Peyer's patch (tissue), 4 donors: ENCODE measurements at regions not wholly inside any gene's neighbourhood (a gene's known extent, or its start where the extent isn't known, plus 50 kb on each side); places are given as distances from the start of the nearest gene placed in this dataset.

Source experiments
- DNase-seq, 3 donors: peaks; one replicate each; pipeline ENCODE4 v3.0.0-alpha.2; 2017 to 2019
- H3K27ac ChIP-seq, 4 donors: fragments of 200-600 bp; sonication (generic); one replicate each; pipeline ENCODE4 v1.5.1; 2016 to 2019
- H3K27me3 ChIP-seq, 2 donors: fragments of 200-600 bp; sonication (generic); one replicate each; pipeline ENCODE4 v1.5.1; 2019
- H3K36me3 ChIP-seq, 3 donors: fragments of 200-600 bp; sonication (generic); one replicate each; pipeline ENCODE4 v1.5.1; 2016 to 2019
- H3K4me1 ChIP-seq, 4 donors: fragments of 200-600 bp; sonication (generic); one replicate each; pipeline ENCODE4 v1.5.1; 2016 to 2019
- H3K4me3 ChIP-seq, 4 donors: fragments of 200-600 bp; sonication (generic); 1 replicate in 3 of 4; 2 replicates in 1 of 4; pipeline ENCODE4 v1.5.1; 2016 to 2019; ENCODE audit warnings: mild to moderate bottlenecking in 1 of 4
- H3K9me3 ChIP-seq, 4 donors: fragments of 200-600 bp; sonication (generic); one replicate each; pipeline ENCODE4 v1.5.1; 2016 to 2019; ENCODE audit warnings: mild to moderate bottlenecking in 1 of 4
- CTCF ChIP-seq, 6 experiments: fragments of 450-650 bp in 4 of 6; fragments of 200-600 bp in 2 of 6; sonication (generic) in 1 of 6; IDR thresholded peaks; one replicate each; pipeline ENCODE4 v1.5.1; 2017 to 2019; ENCODE audit warnings: antibody characterized with exemption in 6 of 6, mild to moderate bottlenecking in 3 of 6, moderate library complexity in 1 of 6
- POLR2A ChIP-seq, 2 donors: fragments of 450-650 bp; IDR thresholded peaks; one replicate each; pipeline ENCODE4 v1.5.1; 2017; ENCODE audit warnings: antibody characterized with exemption in 2 of 2, mild to moderate bottlenecking in 2 of 2, moderate library complexity in 2 of 2

- TF ChIP-seq POLR2A (IDR thresholded peaks at IDR 0.05), result no peak
- TF ChIP-seq CTCF (IDR thresholded peaks at IDR 0.05), result no peak
Observed at GRCh38 chr12:60096727-60097126, 500.9 kb downstream of the SLC16A7 start.

GRCh38 chr12:60100160-60100559 lies 504.3 kb downstream of the SLC16A7 start:
- no peaks in the 10 kb centered on the region for H3K27me3 ChIP-seq
- DNase-seq, result no peak
- H3K27ac ChIP-seq, result no peak overlapping the region
- TF ChIP-seq CTCF (IDR thresholded peaks at IDR 0.05), result no peak
- TF ChIP-seq POLR2A (IDR thresholded peaks at IDR 0.05), result no peak
- H3K4me1 ChIP-seq, result no peaks in the 10 kb centered on the region
- H3K9me3 ChIP-seq, result no peaks in the 10 kb centered on the region
- H3K4me3 ChIP-seq, result no peak overlapping the region
- H3K36me3 ChIP-seq, result no peaks in the 10 kb centered on the region

More at GRCh38 chr12:60096727-60097126, 500.9 kb downstream of the SLC16A7 start:
- H3K27ac ChIP-seq, result no peak overlapping the region
- no peak for DNase-seq
- no peaks in the 10 kb centered on the region for H3K4me1 ChIP-seq
- H3K36me3 ChIP-seq, result no peaks in the 10 kb centered on the region
- H3K27me3 ChIP-seq, result no peaks in the 10 kb centered on the region
- H3K9me3 ChIP-seq, result no peaks in the 10 kb centered on the region
- no peak overlapping the region for H3K4me3 ChIP-seq

GRCh38 chr12:60100852-60101251 lies 505.0 kb downstream of the SLC16A7 start:
- no peaks in the 10 kb centered on the region for H3K36me3 ChIP-seq
- H3K9me3 ChIP-seq, result no peaks in the 10 kb centered on the region
- no peaks in the 10 kb centered on the region for H3K4me1 ChIP-seq
- no peak for DNase-seq
- no peak overlapping the region for H3K4me3 ChIP-seq
- H3K27me3 ChIP-seq, result no peaks in the 10 kb centered on the region
- TF ChIP-seq POLR2A (IDR thresholded peaks at IDR 0.05) (no peak), CTCF (IDR thresholded peaks at IDR 0.05) (no peak)
- H3K27ac ChIP-seq, result no peak overlapping the region

- Histone ChIP-seq H3K9me3 (no peaks in the 10 kb centered on the region), H3K4me1 (no peaks in the 10 kb centered on the region), H3K27ac (no peak overlapping the region), H3K27me3 (no peaks in the 10 kb centered on the region), H3K36me3 (no peaks in the 10 kb centered on the region), H3K4me3 (no peak overlapping the region)
- TF ChIP-seq POLR2A (IDR thresholded peaks at IDR 0.05), result no peak
- no peak for TF ChIP-seq CTCF (IDR thresholded peaks at IDR 0.05)
- DNase-seq, result no peak
Observed at GRCh38 chr12:60101715-60102114, 505.9 kb downstream of the SLC16A7 start.

GRCh38 chr12:60106214-60106613 lies 510.4 kb downstream of the SLC16A7 start:
- H3K27ac ChIP-seq, result no peak overlapping the region
- no peak for DNase-seq
- H3K4me1 ChIP-seq, result no peaks in the 10 kb centered on the region
- no peak overlapping the region for H3K4me3 ChIP-seq
- no peaks in the 10 kb centered on the region for H3K36me3 ChIP-seq
- no peaks in the 10 kb centered on the region for H3K27me3 ChIP-seq
- H3K9me3 ChIP-seq, result no peaks in the 10 kb centered on the region
- TF ChIP-seq POLR2A (IDR thresholded peaks at IDR 0.05) (no peak), CTCF (IDR thresholded peaks at IDR 0.05) (no peak)

GRCh38 chr12:60107992-60108391 lies 512.2 kb downstream of the SLC16A7 start:
- no peak overlapping the region for H3K4me3 ChIP-seq
- no peak overlapping the region for H3K27ac ChIP-seq
- no peaks in the 10 kb centered on the region for H3K27me3 ChIP-seq
- no peaks in the 10 kb centered on the region for H3K36me3 ChIP-seq
- no peak for TF ChIP-seq POLR2A (IDR thresholded peaks at IDR 0.05)
- no peak for TF ChIP-seq CTCF (IDR thresholded peaks at IDR 0.05)
- no peaks in the 10 kb centered on the region for H3K4me1 ChIP-seq
- no peaks in the 10 kb centered on the region for H3K9me3 ChIP-seq
- DNase-seq, result no peak
